ENCODE measurements at regions not wholly inside any gene's neighbourhood (a gene's known extent, or its start where the extent isn't known, plus 50 kb on each side); places are given as distances from the start of the nearest gene placed in this dataset.

DNA sequence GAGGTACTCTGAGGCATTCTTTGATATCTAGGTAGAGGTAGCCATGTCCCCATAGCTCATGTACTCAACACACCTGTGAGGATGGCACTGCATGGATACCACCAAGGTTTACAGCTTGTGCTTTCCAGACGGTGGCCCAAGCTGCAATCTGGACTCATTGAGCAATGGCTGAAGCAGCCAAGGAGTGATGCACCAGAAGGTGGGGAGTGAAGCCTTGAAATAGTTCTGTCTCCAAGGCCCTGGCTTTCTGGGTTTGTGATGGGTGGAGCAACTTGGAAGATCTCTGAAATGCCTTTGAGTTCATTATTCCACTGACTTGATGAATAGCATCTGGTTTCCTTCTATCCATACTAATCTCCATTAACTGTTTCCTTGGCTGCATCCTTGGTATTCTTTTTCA is 290.0 kb upstream of the NOVA1 start:
- peaks cover 3% of the 10 kb centered on the region for H3K9me3 Mint-ChIP-seq
- H3K4me1 Mint-ChIP-seq: no peaks in the 10 kb centered on the region
- no peaks in the 10 kb centered on the region for H3K27me3 Mint-ChIP-seq
- no peak overlapping the region for H3K27ac Mint-ChIP-seq
- POLR2A ChIA-PET: no interaction called here
- H3K4me3 Mint-ChIP-seq: no peak overlapping the region
- ATAC-seq (ENCODE audit: low read depth): no peak
- no peak for DNase-seq
- H3K36me3 Mint-ChIP-seq: no peaks in the 10 kb centered on the region

GRCh38 chr14:26888592-26888991 is 290.8 kb upstream of the NOVA1 start:
- POLR2A ChIA-PET: no interaction called here
- ATAC-seq (ENCODE audit: low read depth): no peak
- no peaks in the 10 kb centered on the region for H3K36me3 Mint-ChIP-seq
- H3K4me3 Mint-ChIP-seq: no peak overlapping the region
- H3K27me3 Mint-ChIP-seq: no peaks in the 10 kb centered on the region
- no peaks in the 10 kb centered on the region for H3K4me1 Mint-ChIP-seq
- peaks cover 3% of the 10 kb centered on the region for H3K9me3 Mint-ChIP-seq
- H3K27ac Mint-ChIP-seq: no peak overlapping the region
- DNase-seq: no peak

DNA sequence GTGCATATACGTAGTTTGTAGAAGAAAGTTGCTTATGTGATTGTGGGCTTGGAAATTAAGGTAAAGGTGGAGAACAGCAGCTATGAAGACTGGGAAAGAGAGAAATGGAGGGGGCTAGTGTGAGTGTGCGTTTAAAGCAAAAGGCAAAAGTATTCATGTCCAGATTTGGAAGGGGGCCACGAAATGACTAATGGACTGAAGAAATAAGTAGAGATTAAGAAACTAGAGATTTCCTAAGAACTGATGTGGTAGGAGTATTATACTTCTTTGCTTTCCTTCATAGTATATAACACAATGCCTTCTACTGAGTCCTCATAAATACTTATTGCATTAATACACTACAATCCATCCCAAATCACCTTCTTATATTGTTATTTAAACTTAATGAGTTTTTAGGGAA is 298.6 kb upstream of the NOVA1 start:
- no peak for DNase-seq
- ATAC-seq (ENCODE audit: low read depth): no peak
- POLR2A ChIA-PET: no interaction called here
- H3K4me3 Mint-ChIP-seq: no peak overlapping the region
- H3K36me3 Mint-ChIP-seq: no peaks in the 10 kb centered on the region
- H3K9me3 Mint-ChIP-seq: peaks cover 7% of the 10 kb centered on the region
- H3K27ac Mint-ChIP-seq: no peak overlapping the region
- no peaks in the 10 kb centered on the region for H3K27me3 Mint-ChIP-seq
- H3K4me1 Mint-ChIP-seq: no peaks in the 10 kb centered on the region

DNA sequence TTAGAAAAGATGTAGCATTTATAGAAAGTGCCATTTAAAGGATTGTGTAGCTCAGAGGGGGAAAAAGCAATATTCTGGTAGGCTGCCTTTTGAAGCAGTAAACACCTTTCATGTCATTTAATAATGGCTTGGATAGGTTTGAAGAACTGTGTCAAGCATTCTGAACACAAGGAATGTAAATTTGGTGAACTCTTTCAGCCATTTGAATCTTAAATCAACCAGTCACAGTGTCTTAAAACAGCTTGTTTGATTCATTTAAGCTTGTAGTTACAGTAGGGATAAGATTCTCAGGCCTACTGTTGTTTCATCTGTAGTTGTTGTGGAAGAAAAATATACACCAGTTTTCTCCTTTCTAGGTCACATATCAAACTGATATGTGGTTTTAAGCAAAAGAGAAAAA is 299.4 kb upstream of the NOVA1 start:
- POLR2A ChIA-PET: no interaction called here
- Mint-ChIP-seq H3K9me3 (peaks cover 11% of the 10 kb centered on the region), H3K27ac (no peak overlapping the region), H3K4me1 (no peaks in the 10 kb centered on the region), H3K4me3 (no peak overlapping the region), H3K36me3 (no peaks in the 10 kb centered on the region), H3K27me3 (no peaks in the 10 kb centered on the region)
- no peak for DNase-seq
- ATAC-seq (ENCODE audit: low read depth): no peak

- H3K4me3 Mint-ChIP-seq: no peak overlapping the region
- H3K9me3 Mint-ChIP-seq: peaks cover 7% of the 10 kb centered on the region
- H3K27ac Mint-ChIP-seq: no peak overlapping the region
- H3K36me3 Mint-ChIP-seq: no peaks in the 10 kb centered on the region
- H3K4me1 Mint-ChIP-seq: no peaks in the 10 kb centered on the region
- ATAC-seq (ENCODE audit: low read depth): no peak
- DNase-seq: no peak
- H3K27me3 Mint-ChIP-seq: no peaks in the 10 kb centered on the region
- POLR2A ChIA-PET: no interaction called here
These were observed 307.4 kb upstream of the NOVA1 start for GRCh38 chr14:26905229-26905628.

DNA sequence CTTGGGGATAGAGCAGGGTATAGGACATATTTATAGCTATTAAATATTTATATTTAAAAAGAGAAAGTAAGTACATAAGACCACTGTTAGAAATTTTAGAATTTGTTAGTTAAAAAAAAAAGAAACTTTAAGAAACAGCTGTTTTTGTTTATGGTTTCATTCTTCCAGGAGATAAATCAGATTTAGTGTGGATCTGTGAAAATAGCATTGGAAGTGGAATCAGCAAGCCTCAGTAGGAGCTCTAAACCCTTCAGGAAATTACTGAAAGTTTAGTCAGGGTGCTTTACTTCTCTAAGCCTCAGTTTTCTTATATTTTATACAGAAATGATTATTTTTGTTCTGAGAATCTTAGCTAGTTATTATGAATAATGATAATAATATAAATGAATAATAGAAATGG is 316.0 kb upstream of the NOVA1 start:
- no peak for DNase-seq
- Mint-ChIP-seq H3K4me3 (no peak overlapping the region), H3K9me3 (peaks cover under 1% of the 10 kb centered on the region), H3K27ac (no peak overlapping the region), H3K36me3 (no peaks in the 10 kb centered on the region), H3K27me3 (no peaks in the 10 kb centered on the region), H3K4me1 (no peaks in the 10 kb centered on the region)
- POLR2A ChIA-PET: no interaction called here
- ATAC-seq (ENCODE audit: low read depth): no peak

DNA sequence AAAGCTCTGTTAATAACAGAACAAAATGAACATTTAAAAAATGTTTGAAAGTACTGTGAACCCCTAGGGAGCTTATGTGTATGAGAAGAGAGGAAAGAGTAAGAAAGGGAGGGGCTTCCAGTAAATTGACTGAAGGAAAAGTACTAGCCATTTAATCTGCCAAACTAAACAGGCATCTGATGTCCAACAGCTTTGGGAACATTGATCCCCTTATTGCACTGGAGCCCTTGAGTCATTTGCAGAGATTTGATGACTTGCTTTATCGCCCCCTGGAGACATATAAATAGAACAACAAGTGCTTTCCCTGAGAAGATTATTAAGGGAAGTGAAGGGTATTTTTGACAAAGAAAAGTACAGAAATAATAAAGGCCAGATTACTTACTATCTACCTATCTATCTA is 319.3 kb upstream of the NOVA1 start:
- Mint-ChIP-seq H3K27ac (no peak overlapping the region), H3K9me3 (peaks cover 10% of the 10 kb centered on the region), H3K27me3 (no peaks in the 10 kb centered on the region), H3K4me3 (no peak overlapping the region), H3K4me1 (no peaks in the 10 kb centered on the region), H3K36me3 (no peaks in the 10 kb centered on the region)
- DNase-seq: no peak
- POLR2A ChIA-PET: no interaction called here
- no peak for ATAC-seq (ENCODE audit: low read depth)

DNA sequence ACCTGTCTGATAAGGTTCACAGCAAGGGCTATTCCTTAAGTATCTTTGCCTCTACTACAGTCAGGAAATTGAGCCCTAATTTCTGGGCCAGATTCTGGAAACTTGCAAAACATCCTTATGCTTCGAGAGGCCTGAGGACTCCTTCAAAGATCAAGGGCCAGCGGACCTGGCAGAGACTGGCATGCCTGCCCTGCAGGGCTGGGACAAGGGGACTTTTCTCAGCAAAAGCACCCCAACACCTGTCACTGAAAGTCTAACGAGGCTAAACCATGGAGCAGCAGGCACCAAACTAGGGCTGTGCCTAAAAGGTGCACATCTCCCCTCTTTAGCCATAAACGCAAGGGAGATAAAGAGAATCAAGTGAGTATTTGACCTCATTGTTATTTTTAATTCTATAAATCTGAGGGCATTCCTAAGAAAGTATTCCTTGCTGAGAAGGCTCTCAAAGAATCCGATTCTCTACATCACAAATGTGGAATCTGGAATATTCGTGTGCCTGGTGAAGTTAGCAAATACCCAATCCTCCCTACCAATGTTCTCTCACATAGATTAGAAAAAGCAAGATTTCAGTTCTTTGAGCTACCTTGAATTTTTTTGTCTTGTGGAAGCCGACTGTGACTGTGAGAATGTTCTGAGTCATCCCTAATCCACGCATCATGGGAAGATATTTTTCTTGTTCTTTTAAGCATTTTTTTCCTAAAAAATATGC is 328.2 kb upstream of the NOVA1 start:
- Mint-ChIP-seq H3K4me1 (no peaks in the 10 kb centered on the region), H3K27me3 (no peaks in the 10 kb centered on the region), H3K36me3 (no peaks in the 10 kb centered on the region)

DNA sequence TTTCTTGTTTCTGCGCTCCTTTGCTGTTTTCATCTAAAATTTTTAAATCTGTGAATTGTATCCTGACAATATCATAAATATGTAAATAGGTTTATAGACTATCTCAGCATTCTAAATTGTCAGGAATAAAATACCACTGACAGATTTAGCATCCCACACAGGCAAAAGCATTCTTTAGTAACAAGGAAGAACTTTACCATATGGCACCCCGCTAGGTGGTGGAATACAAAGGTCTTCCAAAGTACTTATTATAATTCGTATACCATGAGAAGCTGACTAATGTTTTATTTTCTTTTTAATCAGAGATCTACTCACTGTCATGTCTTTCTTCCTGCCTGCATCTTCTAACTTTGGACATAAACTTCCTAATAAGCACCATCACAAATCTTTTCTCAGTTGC is 328.8 kb upstream of the NOVA1 start:
- Mint-ChIP-seq H3K4me1 (no peaks in the 10 kb centered on the region), H3K4me3 (no peak overlapping the region), H3K36me3 (no peaks in the 10 kb centered on the region), H3K27me3 (no peaks in the 10 kb centered on the region), H3K27ac (no peak overlapping the region), H3K9me3 (peaks cover 2% of the 10 kb centered on the region)
- no peak for ATAC-seq (ENCODE audit: low read depth)
- DNase-seq: no peak
- POLR2A ChIA-PET: no interaction called here

More for the DNA sequence above, 328.2 kb upstream of the NOVA1 start:
- DNase-seq: no peak
- POLR2A ChIA-PET: no interaction called here
- H3K9me3 Mint-ChIP-seq: peaks cover 6% of the 10 kb centered on the region
- H3K4me3 Mint-ChIP-seq: no peak overlapping the region
- no peak overlapping the region for H3K27ac Mint-ChIP-seq
- no peak for ATAC-seq (ENCODE audit: low read depth)

DNA sequence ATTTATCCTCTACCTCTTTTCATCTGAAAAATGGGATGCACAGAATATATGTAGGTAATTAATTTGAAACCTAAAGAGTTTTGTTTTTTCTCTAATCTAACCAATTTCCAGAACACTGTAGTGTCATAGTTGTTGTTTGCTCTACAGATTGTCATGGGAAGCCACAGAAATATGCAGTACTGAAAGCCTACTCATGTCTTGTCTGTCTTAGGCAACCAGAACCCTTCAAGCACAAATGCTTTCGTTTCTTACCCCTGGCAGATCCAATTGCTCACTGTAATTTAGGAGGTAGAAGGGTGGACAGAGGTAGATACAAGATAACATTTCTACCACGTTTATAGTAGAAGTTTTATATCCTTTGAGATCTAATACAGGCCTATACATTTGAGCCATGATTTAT is 330.2 kb upstream of the NOVA1 start:
- H3K4me1 Mint-ChIP-seq: no peaks in the 10 kb centered on the region
- no peaks in the 10 kb centered on the region for H3K36me3 Mint-ChIP-seq
- POLR2A ChIA-PET: no interaction called here
- H3K4me3 Mint-ChIP-seq: no peak overlapping the region
- ATAC-seq (ENCODE audit: low read depth) (no peak), DNase-seq (no peak)
- peaks cover 3% of the 10 kb centered on the region for H3K9me3 Mint-ChIP-seq
- no peak overlapping the region for H3K27ac Mint-ChIP-seq
- no peaks in the 10 kb centered on the region for H3K27me3 Mint-ChIP-seq

DNA sequence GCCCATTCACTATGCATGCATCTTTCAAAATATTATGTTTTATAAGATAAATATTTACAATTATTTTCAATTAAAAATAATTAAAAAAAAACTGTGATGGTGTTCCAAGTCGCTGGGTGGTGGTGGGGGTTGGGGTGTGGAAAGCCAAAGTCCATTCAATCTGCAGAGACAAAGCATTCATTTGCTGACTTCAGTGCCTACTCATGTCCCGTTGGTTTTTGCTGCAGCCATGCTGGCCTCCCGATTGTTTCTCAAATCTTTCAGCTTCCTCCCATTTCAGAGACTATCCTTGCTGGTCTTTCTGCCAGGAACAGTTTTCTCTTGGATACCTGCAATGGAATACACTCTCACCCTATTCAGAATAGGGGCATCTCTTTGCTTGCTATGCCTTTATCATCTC is 331.5 kb upstream of the NOVA1 start:
- DNase-seq: no peak
- Mint-ChIP-seq H3K4me1 (no peaks in the 10 kb centered on the region), H3K4me3 (no peak overlapping the region), H3K27me3 (no peaks in the 10 kb centered on the region), H3K36me3 (no peaks in the 10 kb centered on the region), H3K9me3 (peaks cover 5% of the 10 kb centered on the region), H3K27ac (no peak overlapping the region)
- ATAC-seq (ENCODE audit: low read depth): no peak
- POLR2A ChIA-PET: no interaction called here

DNA sequence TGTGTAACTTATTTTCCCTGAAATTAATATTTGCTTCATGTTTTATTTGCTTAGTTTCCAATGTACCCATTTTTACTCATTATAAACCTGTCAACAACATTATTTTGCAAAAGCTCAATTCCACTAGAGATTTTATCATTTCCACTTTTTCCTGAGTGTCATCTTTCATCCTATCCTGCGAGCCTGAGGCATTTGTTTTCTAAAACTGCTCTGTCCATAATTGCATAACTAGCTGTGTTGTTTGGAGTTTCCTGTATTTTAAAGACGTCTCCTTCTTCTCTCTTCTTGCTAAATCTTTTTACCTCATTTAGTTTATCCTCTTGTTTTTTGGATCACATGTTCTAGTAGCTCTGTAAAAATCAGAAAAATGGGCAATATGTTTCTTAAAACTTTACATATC is 332.7 kb upstream of the NOVA1 start:
- Mint-ChIP-seq H3K4me3 (no peak overlapping the region), H3K27ac (no peak overlapping the region), H3K9me3 (peaks cover 5% of the 10 kb centered on the region), H3K4me1 (no peaks in the 10 kb centered on the region), H3K36me3 (no peaks in the 10 kb centered on the region), H3K27me3 (no peaks in the 10 kb centered on the region)
- no peak for DNase-seq
- POLR2A ChIA-PET: no interaction called here
- no peak for ATAC-seq (ENCODE audit: low read depth)

- H3K36me3 Mint-ChIP-seq: no peaks in the 10 kb centered on the region
- H3K9me3 Mint-ChIP-seq: peaks cover 5% of the 10 kb centered on the region
- H3K27ac Mint-ChIP-seq: no peak overlapping the region
- no peaks in the 10 kb centered on the region for H3K4me1 Mint-ChIP-seq
- DNase-seq (no peak), ATAC-seq (ENCODE audit: low read depth) (no peak)
- no peak overlapping the region for H3K4me3 Mint-ChIP-seq
- POLR2A ChIA-PET: no interaction called here
- no peaks in the 10 kb centered on the region for H3K27me3 Mint-ChIP-seq
These were observed 334.8 kb upstream of the NOVA1 start for GRCh38 chr14:26932606-26933005.

- H3K9me3 Mint-ChIP-seq: peaks cover 5% of the 10 kb centered on the region
- H3K36me3 Mint-ChIP-seq: no peaks in the 10 kb centered on the region
- H3K4me1 Mint-ChIP-seq: no peaks in the 10 kb centered on the region
- DNase-seq (no peak), ATAC-seq (ENCODE audit: low read depth) (no peak)
- no peak overlapping the region for H3K4me3 Mint-ChIP-seq
- H3K27me3 Mint-ChIP-seq: no peaks in the 10 kb centered on the region
- POLR2A ChIA-PET: no interaction called here
- H3K27ac Mint-ChIP-seq: no peak overlapping the region
These were observed 335.6 kb upstream of the NOVA1 start for GRCh38 chr14:26933431-26933830.

DNA sequence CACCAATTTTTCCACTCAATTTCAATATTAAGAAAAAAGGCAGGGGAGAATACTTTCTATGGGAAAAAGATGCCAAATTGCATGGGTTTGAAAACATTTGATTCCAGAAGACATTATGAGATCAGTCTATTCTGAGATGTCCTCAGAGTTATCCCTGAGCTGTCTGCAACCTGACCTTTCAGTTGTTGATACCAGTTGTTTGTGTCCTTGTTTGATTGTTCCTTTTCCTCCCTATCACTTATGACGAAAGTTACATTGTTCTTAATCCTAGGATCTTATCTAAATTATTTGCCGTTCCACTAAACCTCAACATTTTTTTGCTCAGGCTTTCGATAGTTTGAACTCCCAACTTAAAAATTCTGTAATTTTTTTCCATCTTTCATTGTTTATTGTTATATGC is 336.3 kb upstream of the NOVA1 start:
- no peaks in the 10 kb centered on the region for H3K36me3 Mint-ChIP-seq
- H3K4me3 Mint-ChIP-seq: no peak overlapping the region
- H3K4me1 Mint-ChIP-seq: no peaks in the 10 kb centered on the region
- ATAC-seq (ENCODE audit: low read depth): no peak
- H3K9me3 Mint-ChIP-seq: peaks cover 5% of the 10 kb centered on the region
- H3K27me3 Mint-ChIP-seq: no peaks in the 10 kb centered on the region
- DNase-seq: no peak
- POLR2A ChIA-PET: no interaction called here
- no peak overlapping the region for H3K27ac Mint-ChIP-seq
